ENCODE measurements at regions not wholly inside any gene's neighbourhood (a gene's known extent, or its start where the extent isn't known, plus 50 kb on each side); places are given as distances from the start of the nearest gene placed in this dataset.

- H3K36me3 Mint-ChIP-seq (ENCODE audit: low read depth, unreplicated experiment): no peaks in the 10 kb centered on the region
- H3K27me3 Mint-ChIP-seq (ENCODE audit: unreplicated experiment): peaks cover 2% of the 10 kb centered on the region
- DNase-seq (ENCODE audit: low spot score): no peak
- H3K9me3 Mint-ChIP-seq (ENCODE audit: unreplicated experiment): no peaks in the 10 kb centered on the region
- TF ChIP-seq CTCF (IDR thresholded peaks at IDR 0.05; ENCODE audit: unreplicated experiment): no peak
- H3K27ac Mint-ChIP-seq (ENCODE audit: unreplicated experiment): no peak overlapping the region
- no peaks in the 10 kb centered on the region for H3K4me1 Mint-ChIP-seq (ENCODE audit: unreplicated experiment)
- no peak overlapping the region for H3K4me3 Mint-ChIP-seq (ENCODE audit: unreplicated experiment)
Measured at GRCh38 chr14:97262336-97262735, 465.2 kb downstream of the VRK1 start.

GRCh38 chr14:97264516-97265230 is 467.5 kb downstream of the VRK1 start:
- no peak for TF ChIP-seq CTCF (IDR thresholded peaks at IDR 0.05; ENCODE audit: unreplicated experiment)
- no peak overlapping the region for H3K4me3 Mint-ChIP-seq (ENCODE audit: unreplicated experiment)

GRCh38 chr14:97266653-97267052 is 469.5 kb downstream of the VRK1 start:
- Mint-ChIP-seq H3K36me3 (ENCODE audit: low read depth, unreplicated experiment) (no peaks in the 10 kb centered on the region), H3K4me3 (ENCODE audit: unreplicated experiment) (no peak overlapping the region), H3K4me1 (ENCODE audit: unreplicated experiment) (no peaks in the 10 kb centered on the region), H3K27me3 (ENCODE audit: unreplicated experiment) (peaks cover 2% of the 10 kb centered on the region), H3K27ac (ENCODE audit: unreplicated experiment) (no peak overlapping the region), H3K9me3 (ENCODE audit: unreplicated experiment) (no peaks in the 10 kb centered on the region)
- TF ChIP-seq CTCF (IDR thresholded peaks at IDR 0.05; ENCODE audit: unreplicated experiment): no peak
- no peak for DNase-seq (ENCODE audit: low spot score)

More at GRCh38 chr14:97264516-97265230, 467.5 kb downstream of the VRK1 start:
- H3K36me3 Mint-ChIP-seq (ENCODE audit: low read depth, unreplicated experiment): no peaks in the 10 kb centered on the region
- no peaks in the 10 kb centered on the region for H3K9me3 Mint-ChIP-seq (ENCODE audit: unreplicated experiment)
- H3K27ac Mint-ChIP-seq (ENCODE audit: unreplicated experiment): no peak overlapping the region
- no peak for DNase-seq (ENCODE audit: low spot score)
- peaks cover 2% of the 10 kb centered on the region for H3K27me3 Mint-ChIP-seq (ENCODE audit: unreplicated experiment)
- no peaks in the 10 kb centered on the region for H3K4me1 Mint-ChIP-seq (ENCODE audit: unreplicated experiment)

- H3K36me3 Mint-ChIP-seq (ENCODE audit: low read depth, unreplicated experiment): no peaks in the 10 kb centered on the region
- no peaks in the 10 kb centered on the region for H3K9me3 Mint-ChIP-seq (ENCODE audit: unreplicated experiment)
- H3K4me1 Mint-ChIP-seq (ENCODE audit: unreplicated experiment): no peaks in the 10 kb centered on the region
- DNase-seq (ENCODE audit: low spot score): no peak
- no peak overlapping the region for H3K4me3 Mint-ChIP-seq (ENCODE audit: unreplicated experiment)
- no peak for TF ChIP-seq CTCF (IDR thresholded peaks at IDR 0.05; ENCODE audit: unreplicated experiment)
- H3K27ac Mint-ChIP-seq (ENCODE audit: unreplicated experiment): no peak overlapping the region
- peaks cover 2% of the 10 kb centered on the region for H3K27me3 Mint-ChIP-seq (ENCODE audit: unreplicated experiment)
Measured at GRCh38 chr14:97267509-97267908, 470.3 kb downstream of the VRK1 start.

- Mint-ChIP-seq H3K36me3 (ENCODE audit: low read depth, unreplicated experiment) (no peaks in the 10 kb centered on the region), H3K27me3 (ENCODE audit: unreplicated experiment) (peaks cover 2% of the 10 kb centered on the region), H3K27ac (ENCODE audit: unreplicated experiment) (no peak overlapping the region), H3K4me3 (ENCODE audit: unreplicated experiment) (no peak overlapping the region), H3K9me3 (ENCODE audit: unreplicated experiment) (no peaks in the 10 kb centered on the region), H3K4me1 (ENCODE audit: unreplicated experiment) (no peaks in the 10 kb centered on the region)
- TF ChIP-seq CTCF (IDR thresholded peaks at IDR 0.05; ENCODE audit: unreplicated experiment): no peak
- DNase-seq (ENCODE audit: low spot score): no peak
Measured at GRCh38 chr14:97268097-97268496, 470.9 kb downstream of the VRK1 start.
